GM23338 (cell line): ENCODE measurements at regions not wholly inside any gene's neighbourhood (a gene's known extent, or its start where the extent isn't known, plus 50 kb on each side); places are given as distances from the start of the nearest gene placed in this dataset.

Experiments
- ATAC-seq: fragments of 200-7000 bp; cut with Tn5 transposase; 3 replicates; pipeline ENCODE4 v1.9.1; 2020
- DNase-seq: peaks from one replicate; pipeline ENCODE4 v3.0.0-alpha.2; 2015; ENCODE audit warnings: low spot score
- H2AFZ ChIP-seq: fragments of 200-600 bp; sonication (generic); 2 replicates; pipeline ENCODE4 v1.8.0; 2016; ENCODE audit warnings: antibody characterized with exemption, mild to moderate bottlenecking, moderate library complexity
- H3F3A ChIP-seq: fragments of 200-600 bp; sonication (generic); replicated peaks from 2 replicates; pipeline ENCODE4 v1.8.0; 2017; ENCODE audit warnings: antibody characterized with exemption, mixed run types, low read depth
- H3K27ac ChIP-seq: fragments of 200-600 bp; sonication (generic); 2 replicates; pipeline ENCODE4 v1.6.1; 2016; ENCODE audit warnings: low read depth
- H3K27me3 ChIP-seq: fragments of 200-600 bp; sonication (generic); 2 replicates; pipeline ENCODE4 v1.8.0; 2016; ENCODE audit warnings: mild to moderate bottlenecking, mixed run types, moderate library complexity; ENCODE audit not compliant: insufficient read depth
- H3K36me3 ChIP-seq: fragments of 200-600 bp; sonication (generic); 2 replicates; pipeline ENCODE4 v1.8.0; 2016; ENCODE audit warnings: mild to moderate bottlenecking; ENCODE audit not compliant: insufficient read depth
- H3K4me1 ChIP-seq: fragments of 200-600 bp; sonication (generic); 2 replicates; pipeline ENCODE4 v1.8.0; 2016; ENCODE audit warnings: mild to moderate bottlenecking, moderate library complexity; ENCODE audit not compliant: insufficient read depth
- H3K4me2 ChIP-seq: fragments of 200-600 bp; sonication (generic); 2 replicates; pipeline ENCODE4 v1.7.1; 2017; ENCODE audit warnings: mixed run types
- H3K4me3 ChIP-seq: fragments of 200-600 bp; sonication (generic); 2 replicates; pipeline ENCODE4 v1.6.1; 2016; ENCODE audit warnings: mixed run types
- H3K79me2 ChIP-seq: fragments of 200-600 bp; sonication (generic); replicated peaks from 2 replicates; pipeline ENCODE4 v1.8.0; 2017; ENCODE audit warnings: mild to moderate bottlenecking; ENCODE audit not compliant: insufficient read depth
- H3K9me2 ChIP-seq: fragments of 200-600 bp; sonication (generic); 2 replicates; pipeline ENCODE4 v1.8.0; 2017; ENCODE audit not compliant: insufficient read depth
- H4K20me1 ChIP-seq: fragments of 200-600 bp; sonication (generic); replicated peaks from 2 replicates; pipeline ENCODE4 v1.8.0; 2017; ENCODE audit warnings: mild to moderate bottlenecking; ENCODE audit not compliant: insufficient read depth
- H3K27ac Mint-ChIP-seq: 2 replicates; pipeline ENCODE4 v1.8.0; 2020; ENCODE audit warnings: inconsistent platforms, mild to moderate bottlenecking, moderate library complexity, mixed read lengths
- H3K27me3 Mint-ChIP-seq: 3 replicates; pipeline ENCODE4 v1.8.0; 2022; ENCODE audit warnings: low read depth, mild to moderate bottlenecking, moderate library complexity, mixed read lengths, inconsistent platforms; ENCODE audit not compliant: insufficient read depth, poor library complexity
- H3K36me3 Mint-ChIP-seq: 3 replicates; pipeline ENCODE4 v1.8.0; 2021; ENCODE audit warnings: low read depth, mild to moderate bottlenecking, inconsistent platforms, moderate library complexity, mixed read lengths
- H3K4me1 Mint-ChIP-seq: 3 replicates; pipeline ENCODE4 v1.8.0; 2020; ENCODE audit warnings: mild to moderate bottlenecking, inconsistent platforms, mixed read lengths
- H3K4me3 Mint-ChIP-seq: 3 replicates; pipeline ENCODE4 v1.8.0; 2021; ENCODE audit warnings: moderate library complexity, mild to moderate bottlenecking, inconsistent platforms, mixed read lengths
- H3K9me3 Mint-ChIP-seq: 3 replicates; pipeline ENCODE4 v1.8.0; 2020; ENCODE audit warnings: moderate library complexity, mild to moderate bottlenecking, inconsistent platforms, mixed read lengths
- EZH2 ChIP-seq: fragments of 200-600 bp; sonication (generic); IDR thresholded peaks from one replicate; pipeline ENCODE4 v1.8.0; 2017; ENCODE audit warnings: antibody characterized with exemption, mild to moderate bottlenecking, low read depth; ENCODE audit not compliant: unreplicated experiment
- EZH2phosphoT487 ChIP-seq: fragments of 200-600 bp; sonication (generic); IDR thresholded peaks from one replicate; pipeline ENCODE4 v1.8.1; 2018; ENCODE audit warnings: antibody characterized with exemption; ENCODE audit not compliant: unreplicated experiment
- JUNB ChIP-seq: IDR thresholded peaks from one replicate; pipeline ENCODE4 v1.6.1; 2016; ENCODE audit warnings: antibody characterized with exemption; ENCODE audit not compliant: unreplicated experiment
- POLR2AphosphoS5 ChIP-seq: IDR thresholded peaks from 2 replicates; pipeline ENCODE4 v1.6.1; 2016; ENCODE audit warnings: antibody characterized with exemption, low read depth
- STAT1 ChIP-seq: IDR thresholded peaks from one replicate; pipeline ENCODE4 v1.6.1; 2016; ENCODE audit warnings: antibody characterized with exemption; ENCODE audit not compliant: unreplicated experiment
- ZNF114 ChIP-seq: fragments of 250-450 bp; sonication (Bioruptor Pico); IDR thresholded peaks from 2 replicates; pipeline ENCODE4 v1.5.0; 2020; ENCODE audit warnings: mild to moderate bottlenecking, moderate library complexity
- ZNF331 ChIP-seq: fragments of 250-450 bp; sonication (Bioruptor Pico); IDR thresholded peaks from 2 replicates; pipeline ENCODE4 v1.5.0; 2020; ENCODE audit warnings: low read depth, mild to moderate bottlenecking, moderate library complexity
- TF ChIP-seq, protein P1 (sequence below): IDR thresholded peaks from one replicate; pipeline ENCODE4 v1.6.1; 2018; ENCODE audit warnings: antibody characterized with exemption; ENCODE audit not compliant: unreplicated experiment
- TF ChIP-seq, protein P2 (sequence below): IDR thresholded peaks from 2 replicates; pipeline ENCODE4 v1.6.1; 2016; ENCODE audit warnings: antibody characterized with exemption
- TF ChIP-seq, protein P3 (sequence below): fragments of 250-450 bp; sonication (Bioruptor Pico); IDR thresholded peaks from 2 replicates; pipeline ENCODE4 v1.5.0; 2020; ENCODE audit warnings: mild to moderate bottlenecking, moderate library complexity
- TF ChIP-seq, protein P4 (sequence below), 2 experiments: fragments of 200-600 bp in 1 of 2; sonication (generic) in 1 of 2; conservative IDR thresholded peaks; 2 replicates each; pipeline versions ENCODE4 v1.5.1 to v1.6.1; 2016 to 2017; ENCODE audit warnings: antibody characterized with exemption in 2 of 2, low read depth in 2 of 2, mild to moderate bottlenecking in 2 of 2, moderate library complexity in 1 of 2

DNA sequence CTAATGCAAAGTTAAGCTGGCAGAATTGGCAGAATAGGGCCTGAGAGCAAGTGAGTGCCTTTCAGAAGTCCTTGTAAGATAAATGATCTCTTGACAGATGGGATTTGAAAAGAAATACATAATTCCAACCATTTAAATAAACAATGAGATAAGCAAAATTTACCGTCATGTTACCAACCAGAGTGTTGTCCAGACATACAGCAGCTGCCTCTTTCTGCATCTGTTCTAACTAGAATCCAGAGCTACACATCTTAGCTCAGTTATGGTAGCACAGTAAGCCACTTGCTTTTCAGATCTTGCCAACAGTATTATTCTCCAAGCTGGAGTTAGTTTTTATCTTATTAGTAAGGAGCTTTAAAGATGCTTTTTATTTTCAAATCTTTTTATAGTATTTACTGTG is 179.6 kb downstream of the BARD1 start:
- Mint-ChIP-seq H3K36me3 (no peaks in the 10 kb centered on the region), H3K4me3 (no peak overlapping the region), H3K4me1 (no peaks in the 10 kb centered on the region), H3K9me3 (no peaks in the 10 kb centered on the region), H3K27me3 (no peaks in the 10 kb centered on the region), H3K27ac (no peak overlapping the region)
- no peak overlapping the region for H3K27ac ChIP-seq
- H3K4me3 ChIP-seq = no peak overlapping the region
- no peaks in the 10 kb centered on the region for H3F3A ChIP-seq
- no peaks in the 10 kb centered on the region for H3K36me3 ChIP-seq
- H3K79me2 ChIP-seq = no peaks in the 10 kb centered on the region
- H3K4me1 ChIP-seq = no peaks in the 10 kb centered on the region
- H3K9me2 ChIP-seq = no peaks in the 10 kb centered on the region
- H4K20me1 ChIP-seq = no peaks in the 10 kb centered on the region
- no peak overlapping the region for H2AFZ ChIP-seq
- DNase-seq = no peak
- H3K27me3 ChIP-seq = no peaks in the 10 kb centered on the region
- ATAC-seq = no peak
- no peak overlapping the region for H3K4me2 ChIP-seq
- TF ChIP-seq, protein P1, sequence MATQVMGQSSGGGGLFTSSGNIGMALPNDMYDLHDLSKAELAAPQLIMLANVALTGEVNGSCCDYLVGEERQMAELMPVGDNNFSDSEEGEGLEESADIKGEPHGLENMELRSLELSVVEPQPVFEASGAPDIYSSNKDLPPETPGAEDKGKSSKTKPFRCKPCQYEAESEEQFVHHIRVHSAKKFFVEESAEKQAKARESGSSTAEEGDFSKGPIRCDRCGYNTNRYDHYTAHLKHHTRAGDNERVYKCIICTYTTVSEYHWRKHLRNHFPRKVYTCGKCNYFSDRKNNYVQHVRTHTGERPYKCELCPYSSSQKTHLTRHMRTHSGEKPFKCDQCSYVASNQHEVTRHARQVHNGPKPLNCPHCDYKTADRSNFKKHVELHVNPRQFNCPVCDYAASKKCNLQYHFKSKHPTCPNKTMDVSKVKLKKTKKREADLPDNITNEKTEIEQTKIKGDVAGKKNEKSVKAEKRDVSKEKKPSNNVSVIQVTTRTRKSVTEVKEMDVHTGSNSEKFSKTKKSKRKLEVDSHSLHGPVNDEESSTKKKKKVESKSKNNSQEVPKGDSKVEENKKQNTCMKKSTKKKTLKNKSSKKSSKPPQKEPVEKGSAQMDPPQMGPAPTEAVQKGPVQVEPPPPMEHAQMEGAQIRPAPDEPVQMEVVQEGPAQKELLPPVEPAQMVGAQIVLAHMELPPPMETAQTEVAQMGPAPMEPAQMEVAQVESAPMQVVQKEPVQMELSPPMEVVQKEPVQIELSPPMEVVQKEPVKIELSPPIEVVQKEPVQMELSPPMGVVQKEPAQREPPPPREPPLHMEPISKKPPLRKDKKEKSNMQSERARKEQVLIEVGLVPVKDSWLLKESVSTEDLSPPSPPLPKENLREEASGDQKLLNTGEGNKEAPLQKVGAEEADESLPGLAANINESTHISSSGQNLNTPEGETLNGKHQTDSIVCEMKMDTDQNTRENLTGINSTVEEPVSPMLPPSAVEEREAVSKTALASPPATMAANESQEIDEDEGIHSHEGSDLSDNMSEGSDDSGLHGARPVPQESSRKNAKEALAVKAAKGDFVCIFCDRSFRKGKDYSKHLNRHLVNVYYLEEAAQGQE = no peak
- TF ChIP-seq, protein P2, sequence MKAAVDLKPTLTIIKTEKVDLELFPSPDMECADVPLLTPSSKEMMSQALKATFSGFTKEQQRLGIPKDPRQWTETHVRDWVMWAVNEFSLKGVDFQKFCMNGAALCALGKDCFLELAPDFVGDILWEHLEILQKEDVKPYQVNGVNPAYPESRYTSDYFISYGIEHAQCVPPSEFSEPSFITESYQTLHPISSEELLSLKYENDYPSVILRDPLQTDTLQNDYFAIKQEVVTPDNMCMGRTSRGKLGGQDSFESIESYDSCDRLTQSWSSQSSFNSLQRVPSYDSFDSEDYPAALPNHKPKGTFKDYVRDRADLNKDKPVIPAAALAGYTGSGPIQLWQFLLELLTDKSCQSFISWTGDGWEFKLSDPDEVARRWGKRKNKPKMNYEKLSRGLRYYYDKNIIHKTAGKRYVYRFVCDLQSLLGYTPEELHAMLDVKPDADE = no peak
- TF ChIP-seq ZNF114 (no peak), ZNF331 (CRISPR knock-in tag) (no peak), EZH2phosphoT487 (no peak), JUNB (no peak), STAT1 (no peak), EZH2 (no peak), POLR2AphosphoS5 (no peak)
- TF ChIP-seq, protein P3, sequence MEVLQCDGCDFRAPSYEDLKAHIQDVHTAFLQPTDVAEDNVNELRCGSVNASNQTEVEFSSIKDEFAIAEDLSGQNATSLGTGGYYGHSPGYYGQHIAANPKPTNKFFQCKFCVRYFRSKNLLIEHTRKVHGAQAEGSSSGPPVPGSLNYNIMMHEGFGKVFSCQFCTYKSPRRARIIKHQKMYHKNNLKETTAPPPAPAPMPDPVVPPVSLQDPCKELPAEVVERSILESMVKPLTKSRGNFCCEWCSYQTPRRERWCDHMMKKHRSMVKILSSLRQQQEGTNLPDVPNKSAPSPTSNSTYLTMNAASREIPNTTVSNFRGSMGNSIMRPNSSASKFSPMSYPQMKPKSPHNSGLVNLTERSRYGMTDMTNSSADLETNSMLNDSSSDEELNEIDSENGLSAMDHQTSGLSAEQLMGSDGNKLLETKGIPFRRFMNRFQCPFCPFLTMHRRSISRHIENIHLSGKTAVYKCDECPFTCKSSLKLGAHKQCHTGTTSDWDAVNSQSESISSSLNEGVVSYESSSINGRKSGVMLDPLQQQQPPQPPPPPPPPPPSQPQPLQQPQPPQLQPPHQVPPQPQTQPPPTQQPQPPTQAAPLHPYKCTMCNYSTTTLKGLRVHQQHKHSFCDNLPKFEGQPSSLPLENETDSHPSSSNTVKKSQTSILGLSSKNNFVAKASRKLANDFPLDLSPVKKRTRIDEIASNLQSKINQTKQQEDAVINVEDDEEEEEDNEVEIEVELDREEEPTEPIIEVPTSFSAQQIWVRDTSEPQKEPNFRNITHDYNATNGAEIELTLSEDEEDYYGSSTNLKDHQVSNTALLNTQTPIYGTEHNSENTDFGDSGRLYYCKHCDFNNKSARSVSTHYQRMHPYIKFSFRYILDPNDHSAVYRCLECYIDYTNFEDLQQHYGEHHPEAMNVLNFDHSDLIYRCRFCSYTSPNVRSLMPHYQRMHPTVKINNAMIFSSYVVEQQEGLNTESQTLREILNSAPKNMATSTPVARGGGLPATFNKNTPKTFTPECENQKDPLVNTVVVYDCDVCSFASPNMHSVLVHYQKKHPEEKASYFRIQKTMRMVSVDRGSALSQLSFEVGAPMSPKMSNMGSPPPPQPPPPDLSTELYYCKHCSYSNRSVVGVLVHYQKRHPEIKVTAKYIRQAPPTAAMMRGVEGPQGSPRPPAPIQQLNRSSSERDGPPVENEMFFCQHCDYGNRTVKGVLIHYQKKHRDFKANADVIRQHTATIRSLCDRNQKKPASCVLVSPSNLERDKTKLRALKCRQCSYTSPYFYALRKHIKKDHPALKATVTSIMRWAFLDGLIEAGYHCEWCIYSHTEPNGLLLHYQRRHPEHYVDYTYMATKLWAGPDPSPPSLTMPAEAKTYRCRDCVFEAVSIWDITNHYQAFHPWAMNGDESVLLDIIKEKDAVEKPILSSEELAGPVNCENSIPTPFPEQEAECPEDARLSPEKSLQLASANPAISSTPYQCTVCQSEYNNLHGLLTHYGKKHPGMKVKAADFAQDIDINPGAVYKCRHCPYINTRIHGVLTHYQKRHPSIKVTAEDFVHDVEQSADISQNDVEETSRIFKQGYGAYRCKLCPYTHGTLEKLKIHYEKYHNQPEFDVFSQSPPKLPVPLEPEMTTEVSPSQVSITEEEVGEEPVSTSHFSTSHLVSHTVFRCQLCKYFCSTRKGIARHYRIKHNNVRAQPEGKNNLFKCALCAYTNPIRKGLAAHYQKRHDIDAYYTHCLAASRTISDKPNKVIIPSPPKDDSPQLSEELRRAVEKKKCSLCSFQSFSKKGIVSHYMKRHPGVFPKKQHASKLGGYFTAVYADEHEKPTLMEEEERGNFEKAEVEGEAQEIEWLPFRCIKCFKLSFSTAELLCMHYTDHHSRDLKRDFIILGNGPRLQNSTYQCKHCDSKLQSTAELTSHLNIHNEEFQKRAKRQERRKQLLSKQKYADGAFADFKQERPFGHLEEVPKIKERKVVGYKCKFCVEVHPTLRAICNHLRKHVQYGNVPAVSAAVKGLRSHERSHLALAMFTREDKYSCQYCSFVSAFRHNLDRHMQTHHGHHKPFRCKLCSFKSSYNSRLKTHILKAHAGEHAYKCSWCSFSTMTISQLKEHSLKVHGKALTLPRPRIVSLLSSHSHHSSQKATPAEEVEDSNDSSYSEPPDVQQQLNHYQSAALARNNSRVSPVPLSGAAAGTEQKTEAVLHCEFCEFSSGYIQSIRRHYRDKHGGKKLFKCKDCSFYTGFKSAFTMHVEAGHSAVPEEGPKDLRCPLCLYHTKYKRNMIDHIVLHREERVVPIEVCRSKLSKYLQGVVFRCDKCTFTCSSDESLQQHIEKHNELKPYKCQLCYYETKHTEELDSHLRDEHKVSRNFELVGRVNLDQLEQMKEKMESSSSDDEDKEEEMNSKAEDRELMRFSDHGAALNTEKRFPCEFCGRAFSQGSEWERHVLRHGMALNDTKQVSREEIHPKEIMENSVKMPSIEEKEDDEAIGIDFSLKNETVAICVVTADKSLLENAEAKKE = no peak
- TF ChIP-seq, protein P4, sequence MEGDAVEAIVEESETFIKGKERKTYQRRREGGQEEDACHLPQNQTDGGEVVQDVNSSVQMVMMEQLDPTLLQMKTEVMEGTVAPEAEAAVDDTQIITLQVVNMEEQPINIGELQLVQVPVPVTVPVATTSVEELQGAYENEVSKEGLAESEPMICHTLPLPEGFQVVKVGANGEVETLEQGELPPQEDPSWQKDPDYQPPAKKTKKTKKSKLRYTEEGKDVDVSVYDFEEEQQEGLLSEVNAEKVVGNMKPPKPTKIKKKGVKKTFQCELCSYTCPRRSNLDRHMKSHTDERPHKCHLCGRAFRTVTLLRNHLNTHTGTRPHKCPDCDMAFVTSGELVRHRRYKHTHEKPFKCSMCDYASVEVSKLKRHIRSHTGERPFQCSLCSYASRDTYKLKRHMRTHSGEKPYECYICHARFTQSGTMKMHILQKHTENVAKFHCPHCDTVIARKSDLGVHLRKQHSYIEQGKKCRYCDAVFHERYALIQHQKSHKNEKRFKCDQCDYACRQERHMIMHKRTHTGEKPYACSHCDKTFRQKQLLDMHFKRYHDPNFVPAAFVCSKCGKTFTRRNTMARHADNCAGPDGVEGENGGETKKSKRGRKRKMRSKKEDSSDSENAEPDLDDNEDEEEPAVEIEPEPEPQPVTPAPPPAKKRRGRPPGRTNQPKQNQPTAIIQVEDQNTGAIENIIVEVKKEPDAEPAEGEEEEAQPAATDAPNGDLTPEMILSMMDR (conservative IDR thresholded peaks at IDR 0.05; ENCODE audit: low read depth in 2 of 2) = no peak
